ENCODE measurements at regions not wholly inside any gene's neighbourhood (a gene's known extent, or its start where the extent isn't known, plus 50 kb on each side); places are given as distances from the start of the nearest gene placed in this dataset.

GRCh38 chr2:139730197-139730596, 950.0 kb upstream of the NXPH2 start:
- no peak for TF ChIP-seq POLR2A (IDR thresholded peaks at IDR 0.05)
- no peak for TF ChIP-seq POLR2AphosphoS5 (IDR thresholded peaks at IDR 0.05)
- no peak for TF ChIP-seq CTCF (IDR thresholded peaks at IDR 0.05)
- no peak for TF ChIP-seq EP300 (IDR thresholded peaks at IDR 0.05)
- H3K27ac ChIP-seq = no peak overlapping the region
- 87 to 95% methylated on average over 4 of the region's 4 CpGs for WGBS, 2 donors (ENCODE audit: low coverage in 1 of 2)
- no peak for ATAC-seq
- no peaks in the 10 kb centered on the region for H3K4me1 ChIP-seq
- no peaks in the 10 kb centered on the region for H3K36me3 ChIP-seq
- H3K9me3 ChIP-seq = no peaks in the 10 kb centered on the region
- no peak overlapping the region for H3K4me3 ChIP-seq
- H3K27me3 ChIP-seq = no peaks in the 10 kb centered on the region

GRCh38 chr2:139721411-139721995, 941.3 kb upstream of the NXPH2 start:
- no peaks in the 10 kb centered on the region for H3K9me3 ChIP-seq
- no peaks in the 10 kb centered on the region for H3K4me1 ChIP-seq
- ATAC-seq = no peak
- no peaks in the 10 kb centered on the region for H3K27me3 ChIP-seq
- no peak overlapping the region for H3K27ac ChIP-seq
- no peak overlapping the region for H3K4me3 ChIP-seq
- WGBS, 2 donors (ENCODE audit: low coverage in 1 of 2) = 69 to 75% methylated on average over 1 to 3 of the region's 3 CpGs
- no peak for TF ChIP-seq POLR2A (IDR thresholded peaks at IDR 0.05)
- TF ChIP-seq POLR2AphosphoS5 (IDR thresholded peaks at IDR 0.05) = no peak
- no peak for TF ChIP-seq EP300 (IDR thresholded peaks at IDR 0.05)
- no peak for TF ChIP-seq CTCF (IDR thresholded peaks at IDR 0.05)
- no peaks in the 10 kb centered on the region for H3K36me3 ChIP-seq

GRCh38 chr2:139720056-139720455, 939.9 kb upstream of the NXPH2 start:
- Histone ChIP-seq H3K27ac (no peak overlapping the region), H3K4me3 (no peak overlapping the region), H3K27me3 (no peaks in the 10 kb centered on the region), H3K9me3 (no peaks in the 10 kb centered on the region), H3K4me1 (no peaks in the 10 kb centered on the region), H3K36me3 (no peaks in the 10 kb centered on the region)
- TF ChIP-seq CTCF (IDR thresholded peaks at IDR 0.05) = no peak
- no peak for TF ChIP-seq POLR2AphosphoS5 (IDR thresholded peaks at IDR 0.05)
- no peak for ATAC-seq
- 26 to 43% methylated on average over 3 of the region's 3 CpGs for WGBS, 2 donors (ENCODE audit: low coverage in 1 of 2)

- Histone ChIP-seq H3K27me3 (no peaks in the 10 kb centered on the region), H3K9me3 (peaks cover 0 to 5% (median 0%) of the 10 kb centered on the region in 3 donors), H3K4me3 (no peak overlapping the region), H3K36me3 (no peaks in the 10 kb centered on the region), H3K27ac (no peak overlapping the region), H3K4me1 (no peaks in the 10 kb centered on the region)
- TF ChIP-seq CTCF (IDR thresholded peaks at IDR 0.05) (no peak), POLR2AphosphoS5 (IDR thresholded peaks at IDR 0.05) (no peak), EP300 (IDR thresholded peaks at IDR 0.05) (no peak), POLR2A (IDR thresholded peaks at IDR 0.05) (no peak)
- no peak for ATAC-seq
These were observed 924.4 kb upstream of the NXPH2 start for GRCh38 chr2:139704606-139705005.

GRCh38 chr2:139694327-139694726, 914.1 kb upstream of the NXPH2 start:
- Histone ChIP-seq H3K9me3 (no peaks in the 10 kb centered on the region), H3K4me3 (no peak overlapping the region), H3K4me1 (no peaks in the 10 kb centered on the region), H3K36me3 (no peaks in the 10 kb centered on the region), H3K27ac (no peak overlapping the region), H3K27me3 (no peaks in the 10 kb centered on the region)
- TF ChIP-seq EP300 (IDR thresholded peaks at IDR 0.05) = no peak
- no peak for TF ChIP-seq POLR2AphosphoS5 (IDR thresholded peaks at IDR 0.05)
- no peak for TF ChIP-seq CTCF (IDR thresholded peaks at IDR 0.05)
- no peak for TF ChIP-seq POLR2A (IDR thresholded peaks at IDR 0.05)
- WGBS, 2 donors (ENCODE audit: low coverage in 1 of 2) = 23 to 38% methylated on average over 1 of the region's 1 CpG
- no peak for ATAC-seq

All from gastroesophageal sphincter (tissue), 4 donors.